ENCODE measurements at regions not wholly inside any gene's neighbourhood (a gene's known extent, or its start where the extent isn't known, plus 50 kb on each side); places are given as distances from the start of the nearest gene placed in this dataset.

DNA sequence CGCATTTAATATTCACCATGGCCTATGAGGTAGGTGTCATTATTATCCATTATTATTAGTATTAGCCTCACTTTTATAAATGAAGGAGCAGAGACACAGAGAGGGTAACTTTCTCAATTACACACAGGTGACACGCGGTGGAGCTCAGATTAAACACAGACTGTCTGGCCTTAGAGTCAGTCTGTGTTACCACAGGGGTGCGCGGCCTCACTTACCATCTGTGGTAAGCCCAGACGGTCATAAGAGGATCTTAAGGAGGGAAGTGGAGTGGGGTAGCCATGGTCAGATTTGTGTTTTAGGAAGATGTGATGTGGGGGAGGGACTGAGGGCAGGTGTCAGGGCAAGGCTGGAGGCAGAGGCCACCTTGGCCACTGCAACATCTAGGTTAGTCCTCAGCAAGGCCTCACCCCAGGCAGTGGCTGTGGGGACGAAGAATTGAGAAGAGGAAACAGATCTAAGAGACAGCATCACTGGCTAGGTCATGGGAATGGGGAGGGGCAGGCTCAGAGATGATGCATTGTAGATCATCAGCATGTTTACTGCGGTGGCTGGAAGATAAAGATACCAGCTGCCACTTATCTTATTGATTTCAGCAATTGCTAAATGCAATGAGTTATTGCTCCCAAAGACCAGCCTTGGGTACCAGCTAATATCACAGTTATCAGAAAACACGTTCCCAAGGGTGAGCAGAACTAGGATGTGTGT is 67.1 kb downstream of the SERPINA3 start:
- Histone ChIP-seq H3K4me1 (no peaks in the 10 kb centered on the region), H3K9me3 (replicated peaks in 1 of 11) (no peaks in the 10 kb centered on the region), H3K4me2 (no peak overlapping the region), H3K4me3 (no peak overlapping the region), H3K27ac (no peak overlapping the region), H3K36me3 (no peaks in the 10 kb centered on the region), H3K9ac (no peak overlapping the region), H4K20me1 (no peaks in the 10 kb centered on the region), H3K27me3 (no peaks in the 10 kb centered on the region)
- TF ChIP-seq Cebpa-rat (IDR thresholded peaks at IDR 0.05) = no peak

DNA sequence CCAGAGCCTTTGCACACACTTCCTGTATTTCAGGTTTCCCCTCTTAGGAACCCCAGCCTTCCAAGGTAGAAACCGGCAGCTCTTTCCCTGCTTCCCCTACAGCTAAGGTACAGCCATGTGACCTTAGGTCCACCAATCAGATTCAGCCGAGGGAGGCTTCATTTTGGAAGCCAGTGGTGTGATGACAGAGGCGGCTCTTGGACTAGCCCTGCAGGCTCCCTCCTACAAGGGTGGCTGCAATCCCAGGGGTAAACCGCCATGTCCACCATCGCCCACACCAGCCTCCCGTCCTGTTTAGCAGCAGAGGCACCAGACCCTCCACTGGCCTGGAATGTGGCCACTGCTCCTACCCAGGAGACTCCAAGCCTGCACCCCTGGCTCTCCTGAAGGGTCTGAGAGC is 65.6 kb downstream of the SERPINA3 start:
- no peak overlapping the region for H3K4me2 ChIP-seq
- H4K20me1 ChIP-seq = no peaks in the 10 kb centered on the region
- TF ChIP-seq Cebpa-rat (IDR thresholded peaks at IDR 0.05) = no peak
- H3K4me3 ChIP-seq = no peak overlapping the region
- H3K27me3 ChIP-seq = no peaks in the 10 kb centered on the region
- H3K9ac ChIP-seq = no peak overlapping the region
- H3K9me3 ChIP-seq (replicated peaks in 1 of 11) = no peaks in the 10 kb centered on the region
- no peaks in the 10 kb centered on the region for H3K4me1 ChIP-seq
- H3K36me3 ChIP-seq = no peaks in the 10 kb centered on the region
- no peak overlapping the region for H3K27ac ChIP-seq

DNA sequence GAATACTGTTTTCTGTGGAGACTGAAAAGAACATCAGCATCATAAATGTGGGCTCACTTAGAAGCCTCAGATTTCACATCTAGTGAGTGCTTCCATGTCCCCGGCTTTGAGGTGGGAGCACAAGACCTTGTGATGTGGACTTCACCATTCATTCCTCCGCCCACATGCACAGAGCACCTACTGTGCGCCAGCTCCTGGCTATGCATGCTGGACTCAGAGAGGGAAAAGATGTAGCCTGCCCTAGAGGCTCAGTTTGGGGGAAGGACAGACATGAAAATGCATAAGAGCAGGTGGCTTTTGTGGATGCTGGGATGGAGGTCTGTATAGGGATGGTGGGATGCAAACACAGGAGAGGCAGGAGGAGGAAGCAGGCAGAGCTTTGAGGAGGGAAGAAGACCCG is 65.0 kb downstream of the SERPINA3 start:
- no peaks in the 10 kb centered on the region for H3K36me3 ChIP-seq
- no peak overlapping the region for H3K27ac ChIP-seq
- TF ChIP-seq Cebpa-rat (IDR thresholded peaks at IDR 0.05) = no peak
- H3K27me3 ChIP-seq = no peaks in the 10 kb centered on the region
- no peaks in the 10 kb centered on the region for H3K9me3 ChIP-seq (replicated peaks in 1 of 11)
- H4K20me1 ChIP-seq = no peaks in the 10 kb centered on the region
- H3K4me1 ChIP-seq = no peaks in the 10 kb centered on the region
- H3K4me2 ChIP-seq = no peak overlapping the region
- no peak overlapping the region for H3K4me3 ChIP-seq
- H3K9ac ChIP-seq = no peak overlapping the region

DNA sequence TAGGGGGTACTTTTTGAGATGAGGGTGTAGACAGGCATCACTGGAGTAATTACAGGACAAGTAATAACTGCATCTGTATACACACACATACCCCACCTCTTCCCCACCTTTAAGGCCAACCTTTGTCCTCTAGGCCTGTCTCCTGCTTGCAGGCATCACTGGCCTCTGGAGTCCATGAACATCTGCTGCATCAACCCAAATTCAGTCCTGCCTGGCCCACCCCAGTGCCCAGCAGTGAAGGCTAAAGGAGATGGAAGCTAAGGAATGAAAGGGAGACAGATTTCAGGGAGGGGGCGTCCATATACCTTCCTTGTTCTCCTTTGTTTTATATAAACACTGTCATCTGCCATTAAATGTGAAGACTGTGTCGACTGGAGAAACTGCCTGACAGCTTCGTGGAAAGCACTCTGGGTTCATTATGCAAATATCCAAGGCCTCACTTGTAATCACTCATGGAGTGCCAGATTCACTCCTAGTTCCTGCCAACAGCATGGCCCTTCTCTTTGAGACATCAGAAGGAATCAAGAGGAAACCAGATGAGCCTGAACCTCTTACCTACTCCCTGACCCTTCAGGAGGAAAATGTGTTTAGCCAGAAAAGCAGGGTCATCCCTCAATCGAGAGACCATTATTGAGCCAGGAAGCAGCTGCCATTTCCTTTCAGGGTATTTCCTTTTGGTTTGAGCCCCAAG is 64.4 kb downstream of the SERPINA3 start:
- Histone ChIP-seq H4K20me1 (no peaks in the 10 kb centered on the region), H3K4me3 (no peak overlapping the region), H3K27ac (no peak overlapping the region), H3K36me3 (no peaks in the 10 kb centered on the region), H3K27me3 (no peaks in the 10 kb centered on the region), H3K4me1 (no peaks in the 10 kb centered on the region), H3K9me3 (replicated peaks in 1 of 11) (no peaks in the 10 kb centered on the region), H3K4me2 (no peak overlapping the region), H3K9ac (no peak overlapping the region)
- no peak for TF ChIP-seq Cebpa-rat (IDR thresholded peaks at IDR 0.05)

DNA sequence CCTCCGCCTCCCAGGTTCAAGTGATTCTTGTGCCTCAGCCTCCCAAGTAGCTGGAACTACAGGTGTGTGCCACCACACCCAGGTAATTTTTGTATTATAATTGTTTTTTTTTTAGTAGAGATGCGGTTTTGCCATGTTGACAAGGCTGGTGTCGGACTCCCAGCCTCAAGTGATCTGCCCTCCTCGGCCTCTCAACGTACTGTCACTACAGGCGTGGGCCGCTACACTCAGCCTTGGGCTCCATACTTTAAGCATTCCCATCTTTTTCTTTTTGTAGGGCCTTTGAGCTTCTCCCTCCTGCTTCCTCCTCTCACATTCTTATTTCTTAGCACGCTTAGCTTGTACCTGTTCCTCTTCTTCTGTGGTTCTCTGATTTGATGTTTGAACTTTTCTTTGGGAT is 62.8 kb downstream of the SERPINA3 start:
- no peaks in the 10 kb centered on the region for H3K9me3 ChIP-seq (replicated peaks in 1 of 11)
- TF ChIP-seq Cebpa-rat (IDR thresholded peaks at IDR 0.05) = no peak
- no peak overlapping the region for H3K9ac ChIP-seq
- H3K36me3 ChIP-seq = no peaks in the 10 kb centered on the region
- no peak overlapping the region for H3K27ac ChIP-seq
- H3K4me3 ChIP-seq = no peak overlapping the region
- H3K4me1 ChIP-seq = no peaks in the 10 kb centered on the region
- H4K20me1 ChIP-seq = no peaks in the 10 kb centered on the region
- H3K4me2 ChIP-seq = no peak overlapping the region
- H3K27me3 ChIP-seq = no peaks in the 10 kb centered on the region

DNA sequence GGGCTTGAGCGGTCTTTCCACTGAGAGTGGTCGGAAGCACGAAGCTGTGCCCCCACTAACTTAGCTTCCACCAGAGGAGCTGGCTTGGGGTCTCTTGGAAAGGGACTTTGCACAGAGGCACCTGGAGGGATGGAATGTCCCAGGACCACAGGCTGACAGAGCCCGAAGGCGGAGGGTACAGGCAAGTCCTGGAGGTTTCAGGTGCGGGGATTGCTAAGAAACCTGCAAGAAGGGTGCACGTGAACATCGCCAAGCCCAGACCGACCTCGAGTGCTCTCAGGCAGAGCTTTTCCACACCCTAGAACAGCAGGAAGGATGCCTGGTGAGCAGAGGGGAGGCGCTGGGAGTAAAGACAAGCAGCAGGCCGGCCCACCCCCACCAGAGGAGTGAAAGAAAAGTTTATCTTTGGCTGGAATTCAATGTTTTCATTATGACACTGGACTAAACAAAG is 61.6 kb downstream of the SERPINA3 start:
- no peak for TF ChIP-seq Cebpa-rat (IDR thresholded peaks at IDR 0.05)
- H4K20me1 ChIP-seq = no peaks in the 10 kb centered on the region
- no peaks in the 10 kb centered on the region for H3K27me3 ChIP-seq
- H3K9ac ChIP-seq = no peak overlapping the region
- no peaks in the 10 kb centered on the region for H3K4me1 ChIP-seq
- H3K36me3 ChIP-seq = no peaks in the 10 kb centered on the region
- H3K9me3 ChIP-seq (replicated peaks in 1 of 11) = no peaks in the 10 kb centered on the region
- no peak overlapping the region for H3K4me2 ChIP-seq
- H3K4me3 ChIP-seq = no peak overlapping the region
- H3K27ac ChIP-seq = no peak overlapping the region

Measured in BLaER1 treated with 17β-estradiol and CSF1 and Interleukin-3, amounts not matched to agents 10 nM and 100 nM (cell line).